ENCODE measurements at regions not wholly inside any gene's neighbourhood (a gene's known extent, or its start where the extent isn't known, plus 50 kb on each side); places are given as distances from the start of the nearest gene placed in this dataset.

- TF ChIP-seq CTCF (IDR thresholded peaks at IDR 0.05) (no peak), POLR2A (IDR thresholded peaks at IDR 0.05) (no peak)
These were observed 143.4 kb downstream of the PTCHD1 start for GRCh38 chrX:23478056-23478455.
